GM18858 (cell line): ENCODE measurements at regions not wholly inside any gene's neighbourhood (a gene's known extent, or its start where the extent isn't known, plus 50 kb on each side); places are given as distances from the start of the nearest gene placed in this dataset.
"Not testable (repeated sequence)": the region's sequence is repeated elsewhere in the genome, so short reads cannot be mapped to it uniquely, and the experiment has no call there.

Source experiments
- ATAC-seq: cut with Tn5 transposase; IDR thresholded peaks from one replicate; pipeline ENCODE4 v1.9.1; 2021; ENCODE audit not compliant: unreplicated experiment

DNA sequence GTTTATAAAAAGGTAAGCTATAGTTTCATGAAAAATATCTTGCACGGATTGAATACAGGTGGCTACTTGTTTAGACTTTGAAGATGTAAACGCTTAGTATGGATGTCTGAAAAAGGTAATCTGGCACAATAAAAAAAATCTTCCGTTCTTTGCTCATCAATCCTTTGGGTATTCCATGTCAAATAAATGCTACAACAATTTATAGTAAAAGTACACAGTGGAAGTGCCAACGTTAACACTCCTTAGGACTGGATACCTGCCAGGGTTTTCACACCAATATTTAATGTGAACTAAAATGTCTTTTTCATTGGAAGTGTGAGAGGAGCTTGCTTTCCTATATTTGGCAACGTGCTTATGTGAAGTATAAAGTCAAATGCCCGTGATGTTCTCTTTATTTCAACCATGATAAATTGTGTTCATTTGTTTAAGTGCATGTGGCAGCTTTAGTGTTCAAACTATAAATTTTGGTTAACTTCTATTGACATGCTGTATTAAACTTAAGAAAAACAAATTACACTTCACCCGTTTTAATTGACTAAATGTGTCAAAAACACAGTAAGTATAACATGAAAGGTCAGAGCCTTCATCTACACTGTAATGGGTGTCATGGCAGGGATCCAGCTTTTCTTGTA, 121.7 kb upstream of the HAND2 start:
- ATAC-seq: no peak

DNA sequence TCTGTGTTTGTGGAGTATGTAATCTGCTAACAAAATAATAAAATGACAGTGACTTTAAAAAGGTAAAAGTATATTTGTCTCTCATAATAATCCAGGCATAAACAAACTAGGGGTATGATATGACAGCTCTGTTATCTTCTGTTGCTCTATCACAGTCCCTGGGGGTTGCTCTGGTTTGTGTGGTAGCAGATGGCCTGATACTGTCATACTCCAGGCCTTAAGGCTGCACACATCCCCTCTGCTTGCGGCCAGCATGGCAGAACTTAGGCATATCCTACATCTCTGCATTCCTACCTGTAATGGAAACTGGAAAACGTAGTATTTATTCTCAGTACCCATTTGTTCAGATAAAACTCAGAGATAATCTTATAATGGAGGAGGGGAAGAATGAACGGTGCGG, 117.9 kb upstream of the HAND2 start:
- ATAC-seq: no peak

DNA sequence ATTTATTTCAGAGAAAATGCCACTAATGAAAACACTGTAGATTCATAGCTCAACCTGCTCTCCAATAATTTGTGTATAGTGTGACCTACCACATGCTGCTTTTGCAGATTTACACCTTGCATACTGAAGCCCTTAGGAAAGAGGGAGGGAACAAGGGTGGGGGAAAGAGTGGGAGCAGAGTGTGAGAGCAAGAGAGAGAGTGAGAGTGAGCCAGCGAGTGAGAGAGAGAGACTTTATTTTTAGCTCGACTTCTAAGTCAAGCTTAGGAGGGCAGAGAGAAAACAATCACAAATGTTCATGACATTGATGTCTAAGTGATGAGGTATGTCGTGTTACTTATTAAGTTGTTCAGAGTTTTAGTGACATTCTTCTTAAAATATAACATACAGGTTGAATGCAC, 112.5 kb upstream of the HAND2 start:
- ATAC-seq: no peak

DNA sequence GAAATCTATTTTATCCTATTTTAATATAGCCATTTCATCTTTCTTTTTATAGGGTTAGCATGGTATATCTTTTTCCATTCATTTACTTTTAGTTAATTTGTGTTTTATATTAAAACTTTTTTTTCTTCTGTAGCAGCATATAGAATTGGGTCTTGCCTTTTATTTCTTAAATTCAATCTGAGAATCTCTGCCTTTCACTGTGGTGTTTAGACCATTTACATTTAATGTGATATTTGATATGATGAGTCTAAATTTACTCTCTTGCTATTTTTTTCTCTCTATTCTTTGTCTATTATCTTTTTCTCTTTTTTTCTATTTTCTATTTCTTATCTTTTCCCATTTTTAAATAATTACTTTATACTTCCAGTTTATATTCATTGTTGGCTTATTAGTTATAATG, 105.4 kb upstream of the HAND2 start:
- ATAC-seq: no peak

DNA sequence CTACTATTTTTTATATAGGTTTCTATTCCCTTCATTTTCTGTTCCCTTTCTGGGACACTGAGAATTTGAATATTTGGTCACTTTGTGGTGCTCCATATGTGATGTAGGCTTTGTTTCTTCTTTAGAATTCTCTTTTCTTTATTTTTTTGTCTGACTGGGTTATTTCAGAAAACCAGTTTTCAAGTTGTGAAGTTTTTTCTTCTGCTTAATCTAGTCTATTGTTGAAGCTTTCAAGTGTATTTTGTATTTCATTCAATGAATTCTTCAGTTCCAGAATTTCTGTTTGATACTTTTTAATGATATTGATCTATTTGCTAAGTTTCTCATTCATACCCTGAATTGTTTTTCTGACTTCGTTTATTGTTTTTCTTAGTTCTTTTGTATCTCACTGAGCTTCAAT, 96.2 kb upstream of the HAND2 start:
- ATAC-seq: no peak

DNA sequence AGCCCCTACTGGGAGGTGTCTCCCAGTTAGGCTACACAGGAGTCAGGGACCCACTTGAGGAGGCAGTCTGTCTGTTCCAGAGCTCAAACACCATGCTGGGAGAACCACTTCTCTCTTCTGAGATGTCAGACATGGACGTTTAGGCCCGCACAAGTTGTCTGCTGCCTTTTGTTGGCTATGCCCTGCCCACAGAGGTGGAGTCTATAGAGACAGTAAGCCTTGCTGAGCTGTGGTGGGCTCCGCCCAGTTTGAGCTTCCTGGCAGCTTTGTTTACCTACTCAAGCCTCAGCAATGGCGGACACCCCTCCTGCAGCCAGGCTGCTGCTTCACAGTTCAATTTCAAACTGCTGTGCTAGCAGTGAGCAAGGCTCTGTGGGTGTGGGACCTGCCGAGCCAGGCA, 88.6 kb upstream of the HAND2 start:
- not testable (repeated sequence) for ATAC-seq

- ATAC-seq: no peak
Observed at GRCh38 chr4:173609158-173609557, 79.1 kb upstream of the HAND2 start.

GRCh38 chr4:173608632-173609031, 78.6 kb upstream of the HAND2 start:
- not testable (repeated sequence) for ATAC-seq

GRCh38 chr4:173591760-173592159, 61.7 kb upstream of the HAND2 start:
- ATAC-seq: no peak

- ATAC-seq: no peak
Observed at GRCh38 chr4:173590697-173591096, 60.7 kb upstream of the HAND2 start.

- no peak for ATAC-seq
Observed at GRCh38 chr4:173585876-173586572, 56.0 kb upstream of the HAND2 start.

DNA sequence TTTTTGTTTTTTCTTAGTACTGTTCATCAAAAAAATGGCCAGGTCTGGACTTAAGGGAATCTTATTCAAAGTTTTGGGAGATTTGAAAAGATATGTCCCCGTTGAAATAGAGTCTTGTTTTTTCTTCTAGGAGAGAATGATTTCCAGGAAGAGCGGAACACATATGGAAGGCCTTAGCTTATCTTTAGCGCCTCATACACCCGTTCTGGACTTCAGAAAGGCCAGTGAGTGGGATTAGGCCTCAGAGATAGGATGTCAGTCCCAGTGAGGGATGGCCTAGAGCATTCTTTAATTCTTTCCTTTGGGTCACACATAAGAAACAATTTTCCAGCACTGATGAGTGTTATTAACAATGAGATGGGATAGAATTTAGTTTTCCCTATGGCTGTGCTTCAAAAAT, 54.5 kb upstream of the HAND2 start:
- ATAC-seq: no peak
